ENCODE measurements at regions not wholly inside any gene's neighbourhood (a gene's known extent, or its start where the extent isn't known, plus 50 kb on each side); places are given as distances from the start of the nearest gene placed in this dataset.

DNA sequence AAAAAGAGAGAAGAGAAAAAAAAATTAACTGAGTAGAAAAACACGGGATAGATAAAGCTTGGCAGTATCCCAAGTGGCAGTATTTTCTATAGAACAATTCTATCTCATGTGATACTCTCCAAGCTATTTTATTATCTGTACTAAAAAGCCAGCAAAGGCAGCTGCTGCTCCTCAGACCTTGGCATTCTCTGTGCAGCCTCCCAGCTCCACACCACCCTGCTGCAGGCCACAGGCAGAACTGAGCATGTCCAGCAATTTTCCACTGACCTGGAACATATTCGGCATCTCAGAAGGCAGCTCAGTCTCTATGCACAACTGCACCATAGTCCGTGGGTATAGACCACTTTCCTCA lies 1161.4 kb downstream of the IGSF11 start:
- no peak for DNase-seq (ENCODE audit: low spot score in 2 of 2)
- WGBS, 2 donors, result 51 to 54% methylated on average over 3 of the region's 3 CpGs
- no peak overlapping the region for H3K4me3 ChIP-seq (ENCODE audit: low read depth, poor library complexity, severe bottlenecking)
- intact Hi-C loops (cut with DNase I; ENCODE audit: low total_unique reads), result no loop called here
- TF ChIP-seq POLR2A (IDR thresholded peaks at IDR 0.05), result no peak
- TF ChIP-seq, protein P1, sequence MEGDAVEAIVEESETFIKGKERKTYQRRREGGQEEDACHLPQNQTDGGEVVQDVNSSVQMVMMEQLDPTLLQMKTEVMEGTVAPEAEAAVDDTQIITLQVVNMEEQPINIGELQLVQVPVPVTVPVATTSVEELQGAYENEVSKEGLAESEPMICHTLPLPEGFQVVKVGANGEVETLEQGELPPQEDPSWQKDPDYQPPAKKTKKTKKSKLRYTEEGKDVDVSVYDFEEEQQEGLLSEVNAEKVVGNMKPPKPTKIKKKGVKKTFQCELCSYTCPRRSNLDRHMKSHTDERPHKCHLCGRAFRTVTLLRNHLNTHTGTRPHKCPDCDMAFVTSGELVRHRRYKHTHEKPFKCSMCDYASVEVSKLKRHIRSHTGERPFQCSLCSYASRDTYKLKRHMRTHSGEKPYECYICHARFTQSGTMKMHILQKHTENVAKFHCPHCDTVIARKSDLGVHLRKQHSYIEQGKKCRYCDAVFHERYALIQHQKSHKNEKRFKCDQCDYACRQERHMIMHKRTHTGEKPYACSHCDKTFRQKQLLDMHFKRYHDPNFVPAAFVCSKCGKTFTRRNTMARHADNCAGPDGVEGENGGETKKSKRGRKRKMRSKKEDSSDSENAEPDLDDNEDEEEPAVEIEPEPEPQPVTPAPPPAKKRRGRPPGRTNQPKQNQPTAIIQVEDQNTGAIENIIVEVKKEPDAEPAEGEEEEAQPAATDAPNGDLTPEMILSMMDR (IDR thresholded peaks at IDR 0.05), result no peak

DNA sequence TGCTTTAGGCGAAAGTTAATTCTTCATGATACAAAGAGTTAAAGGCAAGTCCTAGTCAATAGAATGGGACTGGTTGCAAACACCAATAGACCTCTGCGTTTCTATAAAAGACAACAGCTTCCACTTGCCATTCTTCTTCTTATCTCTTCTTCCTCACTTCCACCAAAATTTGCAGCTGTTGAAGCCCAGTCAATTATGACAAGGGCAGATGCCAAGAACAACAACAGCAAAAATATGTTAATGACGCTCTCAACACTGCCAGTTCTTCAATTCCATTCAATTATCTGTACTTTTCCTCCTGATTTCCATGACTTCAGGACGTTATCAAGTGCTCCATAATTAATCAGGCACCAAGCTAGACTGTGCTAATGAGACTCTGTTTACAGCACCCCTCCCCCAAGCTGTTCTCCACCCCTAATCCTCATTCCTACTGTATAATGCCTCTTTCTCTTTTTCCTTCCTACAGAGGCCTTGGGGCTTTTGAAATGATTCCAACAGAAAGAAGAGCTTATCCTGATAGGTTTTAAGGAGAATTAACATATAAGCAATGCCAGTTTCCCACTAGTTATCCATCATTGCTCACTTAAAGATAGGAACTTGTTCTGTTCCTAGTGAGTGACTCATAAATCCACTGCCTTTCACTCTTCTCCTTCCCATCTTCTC lies 1160.5 kb downstream of the IGSF11 start:
- intact Hi-C loops (cut with DNase I; ENCODE audit: low total_unique reads), result no loop called here
- 48 to 49% methylated on average over 4 of the region's 4 CpGs for WGBS, 2 donors

GRCh38 chr3:117874904-117875874 lies 1159.5 kb downstream of the IGSF11 start:
- intact Hi-C loops (cut with DNase I; ENCODE audit: low total_unique reads), result no loop called here
- 79 to 80% methylated on average over 1 of the region's 1 CpG for WGBS, 2 donors
- TF ChIP-seq POLR2A (IDR thresholded peaks at IDR 0.05), result no peak
- TF ChIP-seq, protein P1 (IDR thresholded peaks at IDR 0.05), result no peak
- H3K4me3 ChIP-seq (ENCODE audit: low read depth, poor library complexity, severe bottlenecking), result no peak overlapping the region
- DNase-seq (ENCODE audit: low spot score in 2 of 2), result no peak

More for the DNA sequence above, 1160.5 kb downstream of the IGSF11 start:
- no peak for DNase-seq (ENCODE audit: low spot score in 2 of 2)
- no peak overlapping the region for H3K4me3 ChIP-seq (ENCODE audit: low read depth, poor library complexity, severe bottlenecking)
- TF ChIP-seq, protein P1 (IDR thresholded peaks at IDR 0.05), result no peak
- no peak for TF ChIP-seq POLR2A (IDR thresholded peaks at IDR 0.05)

DNA sequence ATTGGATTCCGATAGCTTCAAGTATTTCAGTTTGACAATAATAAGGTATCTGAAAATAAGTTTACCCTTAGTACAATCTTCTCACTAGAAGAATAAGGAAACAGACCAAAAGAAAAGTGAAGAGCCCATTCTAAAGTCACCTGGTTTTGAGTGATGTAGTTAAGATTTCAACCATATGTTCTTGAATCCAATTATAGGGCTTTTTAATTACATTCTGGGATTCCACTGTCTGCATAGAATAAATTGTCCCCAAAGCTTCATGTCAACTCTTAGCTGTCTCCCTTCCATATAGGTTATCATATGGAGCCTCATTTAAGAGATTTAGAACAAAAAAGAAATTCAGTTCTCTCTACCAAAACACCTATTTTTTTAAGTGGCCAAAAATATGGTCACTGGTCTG lies 1158.8 kb downstream of the IGSF11 start:
- DNase-seq (ENCODE audit: low spot score in 2 of 2), result no peak
- intact Hi-C loops (cut with DNase I; ENCODE audit: low total_unique reads), result no loop called here
- TF ChIP-seq, protein P1 (IDR thresholded peaks at IDR 0.05), result no peak
- TF ChIP-seq POLR2A (IDR thresholded peaks at IDR 0.05), result no peak
- WGBS, 2 donors, result 90 to 98% methylated on average over 1 of the region's 1 CpG
- H3K4me3 ChIP-seq (ENCODE audit: low read depth, poor library complexity, severe bottlenecking), result no peak overlapping the region

GRCh38 chr3:117880638-117881037 lies 1154.0 kb downstream of the IGSF11 start:
- DNase-seq (ENCODE audit: low spot score in 2 of 2), result no peak
- no peak for TF ChIP-seq POLR2A (IDR thresholded peaks at IDR 0.05)
- TF ChIP-seq, protein P1 (IDR thresholded peaks at IDR 0.05), result no peak
- 81 to 90% methylated on average over 2 of the region's 2 CpGs for WGBS, 2 donors
- intact Hi-C loops (cut with DNase I; ENCODE audit: low total_unique reads), result no loop called here
- no peak overlapping the region for H3K4me3 ChIP-seq (ENCODE audit: low read depth, poor library complexity, severe bottlenecking)

Data from lower leg skin (tissue), 4 donors.